HepG2 (cell line): ENCODE measurements at regions not wholly inside any gene's neighbourhood (a gene's known extent, or its start where the extent isn't known, plus 50 kb on each side); places are given as distances from the start of the nearest gene placed in this dataset.

Experiments used
- ATAC-seq: fragments of 200-7000 bp; cut with Tn5 transposase; 3 replicates; pipeline ENCODE4 v1.9.1; 2020; ENCODE audit warnings: mild to moderate bottlenecking, moderate library complexity
- BruUV-seq: library from RNA; stranded (reverse); fragments of 400-500 nt; replicated peaks from 2 replicates; lab custom pipeline; 2021; lab: Mats Ljungman, UMichigan
- CTCF ChIA-PET: fragments of 300-600 bp; formaldehyde crosslinking; extraction: SDS; loops from one replicate; lab custom pipeline; 2021; ENCODE audit warnings: low total read pairs, inconsistent platforms, low intra/inter-chr PET ratio; lab: Yijun Ruan, JAX
- POLR2A ChIA-PET: fragments of 350-600 bp; sonication (Branson Sonifier 250); formaldehyde crosslinking; loops from one replicate; lab custom pipeline; 2020; ENCODE audit warnings: antibody characterized with exemption, inconsistent platforms; lab: Yijun Ruan, JAX
- DNase-seq: peaks from one replicate; pipeline ENCODE4 v3.0.0-alpha.2; 2015; ENCODE audit warnings: low spot score
- FAIRE-seq: peaks from 3 replicates; lab custom pipeline; 2011; peaks lifted over from hg19 to GRCh38; lab: Jason Lieb, UNC
- H2AFZ ChIP-seq: one replicate; pipeline ENCODE4 v1.6.1; 2011; ENCODE audit warnings: low read length, inconsistent platforms
- H3K27ac ChIP-seq: fragments of 300-600 bp; 3 replicates; pipeline ENCODE4 v1.8.0; 2011; ENCODE audit warnings: mixed run types, mild to moderate bottlenecking, mixed read lengths, low read length, inconsistent platforms; ENCODE audit not compliant: insufficient read depth; ENCODE audit errors: extremely low read length
- H3K27me3 ChIP-seq, 2 experiments: fragments of 200-600 bp in 1 of 2; 2 replicates in 1 of 2; 3 replicates in 1 of 2; pipeline versions ENCODE4 v1.6.0 to v1.8.0; 2011; ENCODE audit warnings: low read length in 2 of 2, mild to moderate bottlenecking in 2 of 2, moderate library complexity in 2 of 2, inconsistent platforms in 1 of 2; ENCODE audit not compliant: insufficient read depth in 2 of 2, control insufficient read depth in 1 of 2
- H3K36me3 ChIP-seq, 2 experiments: fragments of 200-600 bp in 1 of 2; replicated peaks in 1 of 2; 2 replicates in 1 of 2; 3 replicates in 1 of 2; pipeline versions ENCODE4 v1.5.1 to v1.8.0; 2011; ENCODE audit warnings: low read length in 2 of 2, inconsistent platforms in 1 of 2; ENCODE audit not compliant: insufficient read depth in 2 of 2, control insufficient read depth in 1 of 2
- H3K4me1 ChIP-seq: 2 replicates; pipeline ENCODE4 v1.5.1; 2012; ENCODE audit warnings: low read length, inconsistent platforms; ENCODE audit not compliant: insufficient read depth
- H3K4me2 ChIP-seq: 2 replicates; pipeline ENCODE4 v1.6.0; 2011; ENCODE audit warnings: low read depth, low read length, inconsistent platforms
- H3K4me3 ChIP-seq, 3 experiments: fragments of 200-600 bp in 1 of 3; sonication (generic), shearing (Covaris generic) in 1 of 3; replicated peaks in 1 of 3; 2 replicates each; pipeline ENCODE4 v1.5.1; 2011 to 2016; ENCODE audit warnings: low read length in 3 of 3, inconsistent platforms in 2 of 3, low read depth in 2 of 3, mild to moderate bottlenecking in 2 of 3, control low read depth in 1 of 3, mixed read lengths in 1 of 3; ENCODE audit not compliant: insufficient read depth in 1 of 3
- H3K79me2 ChIP-seq: one replicate; pipeline ENCODE4 v1.6.1; 2011; ENCODE audit warnings: low read length, inconsistent platforms; ENCODE audit not compliant: insufficient read depth
- H3K9ac ChIP-seq: 2 replicates; pipeline ENCODE4 v1.6.0; 2011; ENCODE audit warnings: mild to moderate bottlenecking, low read depth, low read length, inconsistent platforms; ENCODE audit not compliant: insufficient read depth
- H3K9me3 ChIP-seq: 2 replicates; pipeline ENCODE4 v1.5.1; 2012; ENCODE audit warnings: mild to moderate bottlenecking, low read length
- H4K20me1 ChIP-seq: 2 replicates; pipeline ENCODE4 v1.6.0; 2011; ENCODE audit warnings: inconsistent platforms, mild to moderate bottlenecking, low read length, moderate library complexity; ENCODE audit not compliant: insufficient read depth
- GATA4 ChIP-seq: sonication (generic); IDR thresholded peaks from 2 replicates; pipeline ENCODE4 v1.6.1; 2016; ENCODE audit warnings: antibody characterized with exemption, low read depth, borderline replicate concordance
- NCOR1 ChIP-seq: fragments of 200-600 bp; sonication (generic); IDR thresholded peaks from 2 replicates; pipeline ENCODE4 v1.7.0; 2017; ENCODE audit warnings: antibody characterized with exemption, low read length, borderline replicate concordance
- NR2F2 ChIP-seq: IDR thresholded peaks from 2 replicates; pipeline ENCODE4 v1.6.1; 2012; ENCODE audit warnings: low read depth, inconsistent platforms, borderline replicate concordance
- PRMT3 ChIP-seq: sonication (generic); formaldehyde crosslinking; IDR thresholded peaks from 2 replicates; pipeline ENCODE4 v1.8.1; 2022; ENCODE audit warnings: low read depth, mild to moderate bottlenecking, moderate library complexity, missing genetic modification reagents, borderline replicate concordance
- REPIN1 ChIP-seq: sonication (generic); formaldehyde crosslinking; IDR thresholded peaks from 2 replicates; pipeline ENCODE4 v1.8.0; 2022; ENCODE audit warnings: missing genetic modification reagents, low read depth, mild to moderate bottlenecking, borderline replicate concordance
- RFX1 ChIP-seq: fragments of 450-650 bp; IDR thresholded peaks from 2 replicates; pipeline ENCODE4 v1.6.1; 2017
- RNF2 ChIP-seq: fragments of 450-650 bp; conservative IDR thresholded peaks from 2 replicates; pipeline ENCODE4 v1.6.1; 2016; ENCODE audit warnings: low read depth
- RORA ChIP-seq: sonication (generic); formaldehyde crosslinking; IDR thresholded peaks from 2 replicates; pipeline ENCODE4 v1.5.0; 2020; ENCODE audit warnings: mild to moderate bottlenecking, missing genetic modification reagents, moderate library complexity
- SETDB1 ChIP-seq: sonication (generic); formaldehyde crosslinking; IDR thresholded peaks from 2 replicates; pipeline ENCODE4 v1.5.1; 2020; ENCODE audit warnings: missing genetic modification reagents, mild to moderate bottlenecking, borderline replicate concordance
- ZNF350 ChIP-seq: sonication (generic); formaldehyde crosslinking; IDR thresholded peaks from 2 replicates; pipeline ENCODE4 v1.4.0; 2020; ENCODE audit warnings: mild to moderate bottlenecking, low read depth, missing genetic modification reagents, borderline replicate concordance
- ZNF660 ChIP-seq: sonication (generic); formaldehyde crosslinking; IDR thresholded peaks from 2 replicates; pipeline ENCODE4 v1.5.1; 2020; ENCODE audit warnings: mild to moderate bottlenecking, low read depth, missing genetic modification reagents, borderline replicate concordance
- ZNF720 ChIP-seq: sonication (generic); formaldehyde crosslinking; IDR thresholded peaks from 2 replicates; pipeline ENCODE4 v1.4.0; 2020; ENCODE audit warnings: missing genetic modification reagents
- ZSCAN21 ChIP-seq: sonication (generic); formaldehyde crosslinking; IDR thresholded peaks from 2 replicates; pipeline ENCODE4 v1.8.0; 2022; ENCODE audit warnings: mild to moderate bottlenecking, missing genetic modification reagents, moderate library complexity, borderline replicate concordance
- WGBS: methylation state at CpG from one replicate; pipeline ENCODE4 v1.1.6; 2017; ENCODE audit warnings: low lambda C conversion rate; 5-methylcytosine and 5-hydroxymethylcytosine counted together
- in situ Hi-C: cut with HindIII; loops from 2 replicates; pipeline ENCODE4 v1.10.0; 2017; ENCODE audit warnings: low pct_unique_long_range_greater_than_20kb; ENCODE audit not compliant: extremely low pct_ligation_motif_present
- intact Hi-C: fragments of 100-400 bp; cut with micrococcal nuclease; formaldehyde crosslinking; loops from one replicate; pipeline ENCODE4 v1.10.0; 2022; ENCODE audit not compliant: unreplicated experiment
- TF ChIP-seq, protein P1 (sequence below): sonication (generic); formaldehyde crosslinking; IDR thresholded peaks from 2 replicates; pipeline ENCODE4 v1.4.0; 2020; ENCODE audit warnings: missing genetic modification reagents
- TF ChIP-seq, protein P2 (sequence below): sonication (generic); formaldehyde crosslinking; IDR thresholded peaks from 2 replicates; pipeline ENCODE4 v1.4.0; 2020; ENCODE audit warnings: mild to moderate bottlenecking, missing genetic modification reagents, borderline replicate concordance
- TF ChIP-seq, protein P3 (sequence below): sonication (generic); formaldehyde crosslinking; IDR thresholded peaks from 2 replicates; pipeline ENCODE4 v1.4.0; 2020; ENCODE audit warnings: missing genetic modification reagents

DNA sequence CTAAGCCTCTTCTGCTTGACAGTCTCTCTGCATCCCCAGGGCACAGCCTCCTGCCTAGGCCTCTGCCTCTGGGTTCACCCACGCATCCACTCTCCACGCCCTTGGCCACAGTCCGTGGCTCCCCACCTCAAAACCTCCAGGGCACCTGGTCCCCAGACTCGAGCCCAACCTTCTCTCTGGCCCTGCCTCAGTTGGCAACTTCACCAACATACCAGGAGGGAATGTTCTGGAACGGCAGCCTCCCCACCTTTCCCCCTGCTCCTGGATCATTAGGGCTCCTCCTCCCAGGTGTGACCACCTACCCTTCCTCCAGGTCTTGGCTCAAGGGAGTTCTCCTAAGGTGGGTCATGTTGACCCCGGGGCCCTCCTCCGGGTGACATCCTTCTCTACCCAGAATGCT lies 69.1 kb downstream of the SOX1 start (continued):
- TF ChIP-seq ZNF350 (CRISPR knock-in tag), result no peak

DNA sequence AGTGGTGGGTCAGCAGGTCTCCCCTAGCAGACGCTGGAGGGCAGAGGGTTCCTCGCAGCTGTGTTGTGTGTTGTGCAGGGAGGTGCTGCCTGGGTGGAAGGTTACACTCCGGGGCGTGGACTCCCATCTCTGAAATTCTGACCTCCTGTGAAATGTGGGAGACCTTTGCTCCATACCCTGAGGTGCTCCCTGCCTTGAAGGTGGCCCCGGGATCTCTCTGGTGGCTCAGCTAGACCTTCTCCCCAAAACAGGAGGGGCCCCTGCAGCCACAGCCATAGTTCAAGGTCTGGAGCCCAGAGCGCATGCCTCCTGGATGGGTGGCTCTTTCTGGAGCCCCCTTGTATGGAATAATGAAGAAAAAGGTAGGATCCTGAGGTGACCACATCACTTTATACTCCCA lies 70.2 kb downstream of the SOX1 start:
- no peak for TF ChIP-seq ZSCAN21
- TF ChIP-seq, protein P1, sequence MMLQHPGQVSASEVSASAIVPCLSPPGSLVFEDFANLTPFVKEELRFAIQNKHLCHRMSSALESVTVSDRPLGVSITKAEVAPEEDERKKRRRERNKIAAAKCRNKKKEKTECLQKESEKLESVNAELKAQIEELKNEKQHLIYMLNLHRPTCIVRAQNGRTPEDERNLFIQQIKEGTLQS (CRISPR knock-in tag), result no peak
- TF ChIP-seq PRMT3 (CRISPR knock-in tag), result no peak
- TF ChIP-seq NR2F2, result no peak
- TF ChIP-seq SETDB1 (CRISPR knock-in tag), result no peak
- no peak for TF ChIP-seq ZNF660
- no CpG with 5 or more reads among the region's 6 CpGs for WGBS
- BruUV-seq, result no TSS peak

DNA sequence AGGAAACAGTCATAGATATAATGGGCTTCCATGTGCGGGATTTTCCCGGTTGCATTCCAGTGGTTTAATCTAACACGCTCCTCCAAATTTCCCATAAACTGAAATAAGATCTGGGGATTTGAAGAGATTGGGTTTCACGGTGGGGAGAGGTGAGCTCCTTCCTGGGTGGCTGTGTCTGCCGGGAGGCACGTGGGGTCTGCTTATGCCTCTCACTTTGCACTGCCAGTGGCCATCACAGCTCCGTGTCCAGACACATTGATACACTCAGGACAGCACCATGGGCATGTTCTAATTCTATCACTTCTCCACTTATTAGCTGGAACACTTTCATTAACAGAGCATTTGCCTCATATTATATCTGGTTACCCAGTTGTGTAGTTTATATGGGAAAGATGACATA lies 73.4 kb downstream of the SOX1 start:
- ChIA-PET CTCF (no interaction called here), POLR2A (no interaction called here)
- Histone ChIP-seq H3K9ac (no peak overlapping the region), H3K9me3 (no peaks in the 10 kb centered on the region), H3K4me2 (no peak overlapping the region), H3K36me3 (no peaks in the 10 kb centered on the region), H3K4me3 (no peak overlapping the region), H4K20me1 (no peaks in the 10 kb centered on the region), H2AFZ (no peak overlapping the region), H3K27me3 (peaks cover 3 to 41% of the 10 kb centered on the region in 2 experiments; a peak in 4 of 5 replicates), H3K27ac (no peak overlapping the region), H3K79me2 (no peaks in the 10 kb centered on the region), H3K4me1 (no peaks in the 10 kb centered on the region)
- no peak for ATAC-seq
- WGBS, result 8% methylated on average over 7 of the region's 7 CpGs
- DNase-seq, result no peak
- no peak for FAIRE-seq
- intact Hi-C loops (no loop called here), in situ Hi-C loops (no loop called here)
- no TSS peak for BruUV-seq
- TF ChIP-seq NCOR1 (no peak), REPIN1 (CRISPR knock-in tag) (no peak), GATA4 (no peak), RNF2 (no peak), RFX1 (no peak), RORA (CRISPR knock-in tag) (no peak), ZNF720 (CRISPR knock-in tag) (no peak)
- TF ChIP-seq, protein P2, sequence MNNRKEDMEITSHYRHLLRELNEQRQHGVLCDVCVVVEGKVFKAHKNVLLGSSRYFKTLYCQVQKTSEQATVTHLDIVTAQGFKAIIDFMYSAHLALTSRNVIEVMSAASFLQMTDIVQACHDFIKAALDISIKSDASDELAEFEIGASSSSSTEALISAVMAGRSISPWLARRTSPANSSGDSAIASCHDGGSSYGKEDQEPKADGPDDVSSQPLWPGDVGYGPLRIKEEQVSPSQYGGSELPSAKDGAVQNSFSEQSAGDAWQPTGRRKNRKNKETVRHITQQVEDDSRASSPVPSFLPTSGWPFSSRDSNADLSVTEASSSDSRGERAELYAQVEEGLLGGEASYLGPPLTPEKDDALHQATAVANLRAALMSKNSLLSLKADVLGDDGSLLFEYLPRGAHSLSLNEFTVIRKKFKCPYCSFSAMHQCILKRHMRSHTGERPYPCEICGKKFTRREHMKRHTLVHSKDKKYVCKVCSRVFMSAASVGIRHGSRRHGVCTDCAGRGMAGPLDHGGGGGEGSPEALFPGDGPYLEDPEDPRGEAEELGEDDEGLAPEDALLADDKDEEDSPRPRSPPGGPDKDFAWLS (CRISPR knock-in tag), result no peak
- TF ChIP-seq, protein P3, sequence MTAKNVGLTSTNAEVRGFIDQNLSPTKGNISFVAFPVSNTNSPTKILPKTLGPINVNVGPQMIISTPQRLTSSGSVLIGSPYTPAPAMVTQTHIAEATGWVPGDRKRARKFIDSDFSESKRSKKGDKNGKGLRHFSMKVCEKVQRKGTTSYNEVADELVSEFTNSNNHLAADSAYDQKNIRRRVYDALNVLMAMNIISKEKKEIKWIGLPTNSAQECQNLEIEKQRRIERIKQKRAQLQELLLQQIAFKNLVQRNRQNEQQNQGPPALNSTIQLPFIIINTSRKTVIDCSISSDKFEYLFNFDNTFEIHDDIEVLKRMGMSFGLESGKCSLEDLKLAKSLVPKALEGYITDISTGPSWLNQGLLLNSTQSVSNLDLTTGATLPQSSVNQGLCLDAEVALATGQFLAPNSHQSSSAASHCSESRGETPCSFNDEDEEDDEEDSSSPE (CRISPR knock-in tag), result no peak

More for the DNA sequence above, 70.2 kb downstream of the SOX1 start:
- Histone ChIP-seq H3K9me3 (no peaks in the 10 kb centered on the region), H3K4me3 (no peak overlapping the region), H4K20me1 (no peaks in the 10 kb centered on the region), H3K27ac (no peak overlapping the region), H3K79me2 (no peaks in the 10 kb centered on the region), H3K36me3 (no peaks in the 10 kb centered on the region), H3K9ac (no peak overlapping the region), H3K4me1 (no peaks in the 10 kb centered on the region), H2AFZ (no peak overlapping the region), H3K27me3 (peaks cover 2 to 43% of the 10 kb centered on the region in 2 experiments; a peak in 3 of 5 replicates), H3K4me2 (no peak overlapping the region)
- POLR2A ChIA-PET, result no interaction called here
- CTCF ChIA-PET, result no interaction called here
- intact Hi-C loops (no loop called here), in situ Hi-C loops (no loop called here)
- FAIRE-seq (no peak), DNase-seq (no peak), ATAC-seq (no peak)
